Fibroblast of the aortic adventitia (primary cell): ENCODE measurements at regions not wholly inside any gene's neighbourhood (a gene's known extent, or its start where the extent isn't known, plus 50 kb on each side); places are given as distances from the start of the nearest gene placed in this dataset.

Source experiments
- DNase-seq: peaks from one replicate; pipeline ENCODE4 v3.0.0-alpha.2; 2010; ENCODE audit warnings: low read depth
- H3K4me3 ChIP-seq: 2 replicates; pipeline ENCODE4 v1.5.1; 2011; ENCODE audit warnings: low read depth, mild to moderate bottlenecking, control low read depth, low read length, moderate library complexity
- CTCF ChIP-seq: IDR thresholded peaks from 2 replicates; pipeline ENCODE4 v1.5.1; 2011; ENCODE audit warnings: mild to moderate bottlenecking, low read length, control low read depth, inconsistent platforms; ENCODE audit not compliant: insufficient read depth

- no peak overlapping the region for H3K4me3 ChIP-seq
- no peak for DNase-seq
- TF ChIP-seq CTCF: no peak
These were observed 310.6 kb upstream of the ZEB2 start for GRCh38 chr2:144830543-144830942.

- no peak for DNase-seq
- H3K4me3 ChIP-seq: no peak overlapping the region
- TF ChIP-seq CTCF: no peak
These were observed 307.5 kb upstream of the ZEB2 start for GRCh38 chr2:144827404-144827803.

- H3K4me3 ChIP-seq: no peak overlapping the region
- no peak for DNase-seq
- TF ChIP-seq CTCF: no peak
These were observed 306.2 kb upstream of the ZEB2 start for GRCh38 chr2:144826105-144826504.

- TF ChIP-seq CTCF: no peak
- no peak overlapping the region for H3K4me3 ChIP-seq
- DNase-seq: no peak
These were observed 305.6 kb upstream of the ZEB2 start for GRCh38 chr2:144825331-144826020.

- no peak overlapping the region for H3K4me3 ChIP-seq
- TF ChIP-seq CTCF: no peak
- DNase-seq: no peak
These were observed 304.6 kb upstream of the ZEB2 start for GRCh38 chr2:144824306-144825080.

GRCh38 chr2:144822966-144823365 lies 303.0 kb upstream of the ZEB2 start:
- H3K4me3 ChIP-seq: no peak overlapping the region
- TF ChIP-seq CTCF: no peak
- no peak for DNase-seq
